SK-N-SH treated with all-trans-retinoic acid at 6 μM for 48 hours (cell line): ENCODE measurements at regions not wholly inside any gene's neighbourhood (a gene's known extent, or its start where the extent isn't known, plus 50 kb on each side); places are given as distances from the start of the nearest gene placed in this dataset.

Source experiments
- ATAC-seq: fragments of 200-7000 bp; cut with Tn5 transposase; 3 replicates; pipeline ENCODE4 v1.9.1; 2020; ENCODE audit warnings: mild to moderate bottlenecking, moderate library complexity
- ARNTL ChIP-seq: fragments of 450-650 bp; formaldehyde crosslinking; IDR thresholded peaks from 2 replicates; pipeline ENCODE4 v1.5.0; 2020; ENCODE audit warnings: low read depth, mild to moderate bottlenecking, moderate library complexity, borderline replicate concordance
- CREB5 ChIP-seq: fragments of 250-450 bp; sonication (Bioruptor Pico); IDR thresholded peaks from 2 replicates; pipeline ENCODE4 v1.5.1; 2020; ENCODE audit warnings: low read depth, mild to moderate bottlenecking, moderate library complexity
- ESRRG ChIP-seq: fragments of 250-450 bp; sonication (Bioruptor Pico); IDR thresholded peaks from 2 replicates; pipeline ENCODE4 v1.6.1; 2021; ENCODE audit warnings: mild to moderate bottlenecking
- GLIS3 ChIP-seq: fragments of 250-450 bp; sonication (Bioruptor Pico); IDR thresholded peaks from 2 replicates; pipeline ENCODE4 v1.5.0; 2020; ENCODE audit warnings: mild to moderate bottlenecking, moderate library complexity
- ISL1 ChIP-seq: fragments of 250-450 bp; sonication (Bioruptor Pico); IDR thresholded peaks from 2 replicates; pipeline ENCODE4 v2.1.2; 2022; ENCODE audit warnings: mild to moderate bottlenecking, moderate library complexity
- OSR1 ChIP-seq: fragments of 250-450 bp; sonication (Bioruptor Pico); IDR thresholded peaks from 2 replicates; pipeline ENCODE4 v1.8.0; 2022; ENCODE audit warnings: moderate library complexity, mild to moderate bottlenecking, inconsistent platforms
- PATZ1 ChIP-seq: fragments of 250-450 bp; sonication (Bioruptor Pico); IDR thresholded peaks from 2 replicates; pipeline ENCODE4 v1.8.0; 2020; ENCODE audit warnings: mild to moderate bottlenecking, moderate library complexity, borderline replicate concordance
- POU6F1 ChIP-seq: fragments of 250-450 bp; sonication (Bioruptor Pico); IDR thresholded peaks from 2 replicates; pipeline ENCODE4 v1.8.0; 2021; ENCODE audit warnings: low read depth, mild to moderate bottlenecking, moderate library complexity, borderline replicate concordance
- PPARA ChIP-seq: fragments of 250-450 bp; sonication (Bioruptor Pico); IDR thresholded peaks from 2 replicates; pipeline ENCODE4 v1.5.0; 2020; ENCODE audit warnings: mild to moderate bottlenecking, borderline replicate concordance
- RARB ChIP-seq: fragments of 250-450 bp; sonication (Bioruptor Pico); IDR thresholded peaks from 2 replicates; pipeline ENCODE4 v1.8.0; 2021; ENCODE audit warnings: mild to moderate bottlenecking, moderate library complexity
- SNAI2 ChIP-seq: fragments of 250-450 bp; sonication (Bioruptor Pico); IDR thresholded peaks from 2 replicates; pipeline ENCODE4 v1.5.0; 2020; ENCODE audit warnings: mild to moderate bottlenecking, moderate library complexity
- TCF4 ChIP-seq: fragments of 250-450 bp; sonication (Bioruptor Pico); IDR thresholded peaks from 2 replicates; pipeline ENCODE4 v1.8.0; 2021; ENCODE audit warnings: mild to moderate bottlenecking, moderate library complexity, borderline replicate concordance
- TOX ChIP-seq: fragments of 250-450 bp; sonication (Bioruptor Pico); IDR thresholded peaks from 2 replicates; pipeline ENCODE4 v1.8.0; 2021; ENCODE audit warnings: mild to moderate bottlenecking, moderate library complexity, borderline replicate concordance
- ZC3H10 ChIP-seq: fragments of 250-450 bp; sonication (Bioruptor Pico); IDR thresholded peaks from 2 replicates; pipeline ENCODE4 v1.5.1; 2021; ENCODE audit warnings: mild to moderate bottlenecking, moderate library complexity
- ZFP3 ChIP-seq: fragments of 250-450 bp; sonication (Bioruptor Pico); IDR thresholded peaks from 2 replicates; pipeline ENCODE4 v1.5.0; 2020; ENCODE audit warnings: mild to moderate bottlenecking, moderate library complexity
- ZFP30 ChIP-seq: fragments of 450-650 bp; formaldehyde crosslinking; IDR thresholded peaks from 2 replicates; pipeline ENCODE4 v1.5.0; 2022; ENCODE audit warnings: mild to moderate bottlenecking, moderate library complexity
- ZNF565 ChIP-seq: fragments of 450-650 bp; formaldehyde crosslinking; conservative IDR thresholded peaks from 2 replicates; pipeline ENCODE4 v1.5.0; 2020; ENCODE audit warnings: low read depth, mild to moderate bottlenecking, moderate library complexity
- ZNF70 ChIP-seq: fragments of 450-650 bp; formaldehyde crosslinking; IDR thresholded peaks from 2 replicates; pipeline ENCODE4 v1.5.0; 2020; ENCODE audit warnings: mild to moderate bottlenecking, moderate library complexity
- ZNF8 ChIP-seq: fragments of 450-650 bp; formaldehyde crosslinking; IDR thresholded peaks from 2 replicates; pipeline ENCODE4 v1.5.0; 2020; ENCODE audit warnings: mild to moderate bottlenecking, moderate library complexity
- TF ChIP-seq, protein P1 (sequence below): fragments of 250-450 bp; sonication (Bioruptor Pico); IDR thresholded peaks from 2 replicates; pipeline ENCODE4 v1.5.1; 2021; ENCODE audit warnings: mild to moderate bottlenecking, moderate library complexity
- TF ChIP-seq, protein P2 (sequence below): fragments of 250-450 bp; sonication (Bioruptor Pico); IDR thresholded peaks from 2 replicates; pipeline ENCODE4 v1.5.0; 2020; ENCODE audit warnings: mild to moderate bottlenecking, moderate library complexity

GRCh38 chr15:69552057-69552815, 99.6 kb downstream of the RPLP1 start:
- no peak for ATAC-seq
- TF ChIP-seq ZNF70 (no peak), OSR1 (no peak), ZC3H10 (CRISPR knock-in tag) (no peak), GLIS3 (CRISPR knock-in tag) (no peak), ZFP30 (CRISPR knock-in tag) (no peak), TCF4 (CRISPR knock-in tag) (no peak), ISL1 (CRISPR knock-in tag) (no peak), PATZ1 (CRISPR knock-in tag) (no peak), RARB (CRISPR knock-in tag) (no peak), CREB5 (CRISPR knock-in tag) (no peak), ZNF8 (CRISPR knock-in tag) (no peak), ESRRG (no peak), SNAI2 (CRISPR knock-in tag) (no peak), PPARA (CRISPR knock-in tag) (no peak)
- TF ChIP-seq, protein P1, sequence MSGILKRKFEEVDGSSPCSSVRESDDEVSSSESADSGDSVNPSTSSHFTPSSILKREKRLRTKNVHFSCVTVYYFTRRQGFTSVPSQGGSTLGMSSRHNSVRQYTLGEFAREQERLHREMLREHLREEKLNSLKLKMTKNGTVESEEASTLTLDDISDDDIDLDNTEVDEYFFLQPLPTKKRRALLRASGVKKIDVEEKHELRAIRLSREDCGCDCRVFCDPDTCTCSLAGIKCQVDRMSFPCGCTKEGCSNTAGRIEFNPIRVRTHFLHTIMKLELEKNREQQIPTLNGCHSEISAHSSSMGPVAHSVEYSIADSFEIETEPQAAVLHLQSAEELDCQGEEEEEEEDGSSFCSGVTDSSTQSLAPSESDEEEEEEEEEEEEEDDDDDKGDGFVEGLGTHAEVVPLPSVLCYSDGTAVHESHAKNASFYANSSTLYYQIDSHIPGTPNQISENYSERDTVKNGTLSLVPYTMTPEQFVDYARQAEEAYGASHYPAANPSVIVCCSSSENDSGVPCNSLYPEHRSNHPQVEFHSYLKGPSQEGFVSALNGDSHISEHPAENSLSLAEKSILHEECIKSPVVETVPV (CRISPR knock-in tag), result no peak

DNA sequence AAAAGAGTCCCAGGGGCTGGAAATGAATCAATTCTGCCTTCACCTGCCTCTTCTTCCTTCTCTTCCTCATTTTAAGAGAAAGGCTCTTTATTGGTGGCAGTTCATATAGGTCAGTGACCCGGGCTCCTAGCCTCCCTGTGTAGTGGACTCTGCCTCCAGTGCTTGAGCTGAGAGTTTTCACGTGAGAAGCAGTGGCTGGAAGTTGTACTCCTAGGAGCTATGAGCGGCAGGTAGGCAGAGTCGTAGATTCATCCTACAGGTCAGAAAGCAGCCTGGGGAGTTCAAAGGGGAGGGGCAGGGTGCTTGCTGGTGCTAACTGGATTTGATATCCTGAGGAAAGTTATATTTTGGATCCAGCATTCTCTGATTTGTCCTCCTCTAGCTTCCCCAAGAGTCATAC, 101.1 kb downstream of the RPLP1 start:
- no peak for ATAC-seq
- no peak for TF ChIP-seq ESRRG
- no peak for TF ChIP-seq POU6F1
- TF ChIP-seq PPARA (CRISPR knock-in tag), result no peak
- TF ChIP-seq, all 23 proteins: peak for 0

- no peak for TF ChIP-seq POU6F1
- no peak for TF ChIP-seq PPARA (CRISPR knock-in tag)
- ATAC-seq, result no peak
These were observed 101.8 kb downstream of the RPLP1 start for GRCh38 chr15:69554279-69554961.

- no peak for TF ChIP-seq ZNF565 (CRISPR knock-in tag)
- TF ChIP-seq ZFP3, result no peak
- TF ChIP-seq ISL1 (CRISPR knock-in tag), result no peak
- no peak for TF ChIP-seq TCF4 (CRISPR knock-in tag)
- TF ChIP-seq, protein P2, sequence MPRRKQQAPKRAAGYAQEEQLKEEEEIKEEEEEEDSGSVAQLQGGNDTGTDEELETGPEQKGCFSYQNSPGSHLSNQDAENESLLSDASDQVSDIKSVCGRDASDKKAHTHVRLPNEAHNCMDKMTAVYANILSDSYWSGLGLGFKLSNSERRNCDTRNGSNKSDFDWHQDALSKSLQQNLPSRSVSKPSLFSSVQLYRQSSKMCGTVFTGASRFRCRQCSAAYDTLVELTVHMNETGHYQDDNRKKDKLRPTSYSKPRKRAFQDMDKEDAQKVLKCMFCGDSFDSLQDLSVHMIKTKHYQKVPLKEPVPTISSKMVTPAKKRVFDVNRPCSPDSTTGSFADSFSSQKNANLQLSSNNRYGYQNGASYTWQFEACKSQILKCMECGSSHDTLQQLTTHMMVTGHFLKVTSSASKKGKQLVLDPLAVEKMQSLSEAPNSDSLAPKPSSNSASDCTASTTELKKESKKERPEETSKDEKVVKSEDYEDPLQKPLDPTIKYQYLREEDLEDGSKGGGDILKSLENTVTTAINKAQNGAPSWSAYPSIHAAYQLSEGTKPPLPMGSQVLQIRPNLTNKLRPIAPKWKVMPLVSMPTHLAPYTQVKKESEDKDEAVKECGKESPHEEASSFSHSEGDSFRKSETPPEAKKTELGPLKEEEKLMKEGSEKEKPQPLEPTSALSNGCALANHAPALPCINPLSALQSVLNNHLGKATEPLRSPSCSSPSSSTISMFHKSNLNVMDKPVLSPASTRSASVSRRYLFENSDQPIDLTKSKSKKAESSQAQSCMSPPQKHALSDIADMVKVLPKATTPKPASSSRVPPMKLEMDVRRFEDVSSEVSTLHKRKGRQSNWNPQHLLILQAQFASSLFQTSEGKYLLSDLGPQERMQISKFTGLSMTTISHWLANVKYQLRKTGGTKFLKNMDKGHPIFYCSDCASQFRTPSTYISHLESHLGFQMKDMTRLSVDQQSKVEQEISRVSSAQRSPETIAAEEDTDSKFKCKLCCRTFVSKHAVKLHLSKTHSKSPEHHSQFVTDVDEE (CRISPR knock-in tag), result no peak
- TF ChIP-seq OSR1, result no peak
- TF ChIP-seq TOX (CRISPR knock-in tag), result no peak
- no peak for TF ChIP-seq CREB5 (CRISPR knock-in tag)
- TF ChIP-seq, protein P1 (CRISPR knock-in tag), result no peak
- no peak for TF ChIP-seq ZNF70
- no peak for TF ChIP-seq ARNTL (CRISPR knock-in tag)
- no peak for TF ChIP-seq GLIS3 (CRISPR knock-in tag)
- no peak for TF ChIP-seq ZNF8 (CRISPR knock-in tag)
- ATAC-seq, result no peak
These were observed 102.5 kb downstream of the RPLP1 start for GRCh38 chr15:69555080-69555479.
